HEK293 (cell line): ENCODE measurements at regions not wholly inside any gene's neighbourhood (a gene's known extent, or its start where the extent isn't known, plus 50 kb on each side); places are given as distances from the start of the nearest gene placed in this dataset.

ENCODE experiments used
- BCL11A ChIP-seq: fragments of 450-650 bp; formaldehyde crosslinking; IDR thresholded peaks from 2 replicates; pipeline ENCODE4 v1.5.1; 2016; ENCODE audit warnings: low read depth, missing biosample characterization, missing genetic modification characterization
- KLF7 ChIP-seq: fragments of 450-650 bp; formaldehyde crosslinking; IDR thresholded peaks from 2 replicates; pipeline ENCODE4 v1.5.1; 2016; ENCODE audit warnings: missing biosample characterization, missing genetic modification characterization, borderline replicate concordance
- REST ChIP-seq: fragments of 450-650 bp; formaldehyde crosslinking; IDR thresholded peaks from 2 replicates; pipeline ENCODE4 v1.5.1; 2016; ENCODE audit warnings: missing biosample characterization, missing genetic modification characterization
- TSHZ1 ChIP-seq: fragments of 450-650 bp; formaldehyde crosslinking; IDR thresholded peaks from 2 replicates; pipeline ENCODE4 v1.5.1; 2016; ENCODE audit warnings: missing biosample characterization, missing genetic modification characterization, borderline replicate concordance
- ZIC2 ChIP-seq: fragments of 450-650 bp; formaldehyde crosslinking; IDR thresholded peaks from 2 replicates; pipeline ENCODE4 v1.5.1; 2016; ENCODE audit warnings: missing biosample characterization, missing genetic modification characterization
- ZNF404 ChIP-seq: fragments of 450-650 bp; formaldehyde crosslinking; IDR thresholded peaks from 2 replicates; pipeline ENCODE4 v1.5.1; 2017; ENCODE audit warnings: missing biosample characterization, missing genetic modification characterization
- ZNF433 ChIP-seq: fragments of 450-650 bp; formaldehyde crosslinking; IDR thresholded peaks from 2 replicates; pipeline ENCODE4 v1.5.1; 2016; ENCODE audit warnings: missing biosample characterization, missing genetic modification characterization, low read depth
- ZNF660 ChIP-seq: fragments of 450-650 bp; IDR thresholded peaks from 2 replicates; pipeline ENCODE4 v1.5.1; 2018; ENCODE audit warnings: missing biosample characterization, mild to moderate bottlenecking, missing genetic modification characterization
- ZNF701 ChIP-seq: fragments of 450-650 bp; formaldehyde crosslinking; IDR thresholded peaks from 2 replicates; pipeline ENCODE4 v1.5.1; 2016; ENCODE audit warnings: missing biosample characterization, missing genetic modification characterization
- ZSCAN30 ChIP-seq: fragments of 450-650 bp; IDR thresholded peaks from 2 replicates; pipeline ENCODE4 v1.5.1; 2018; ENCODE audit warnings: missing biosample characterization, mild to moderate bottlenecking, missing genetic modification characterization, moderate library complexity
- TF ChIP-seq, protein P1 (sequence below): fragments of 450-650 bp; formaldehyde crosslinking; IDR thresholded peaks from 2 replicates; pipeline ENCODE4 v1.5.1; 2016; ENCODE audit warnings: missing biosample characterization, missing genetic modification characterization

- TF ChIP-seq REST (tag by site-specific recombination) (no peak), ZNF404 (tag by site-specific recombination) (no peak), ZNF660 (no peak), TSHZ1 (no peak), ZIC2 (no peak), BCL11A (tag by site-specific recombination) (no peak), ZSCAN30 (tag by site-specific recombination) (no peak), ZNF433 (no peak), KLF7 (tag by site-specific recombination) (no peak), ZNF701 (no peak)
- TF ChIP-seq, protein P1, sequence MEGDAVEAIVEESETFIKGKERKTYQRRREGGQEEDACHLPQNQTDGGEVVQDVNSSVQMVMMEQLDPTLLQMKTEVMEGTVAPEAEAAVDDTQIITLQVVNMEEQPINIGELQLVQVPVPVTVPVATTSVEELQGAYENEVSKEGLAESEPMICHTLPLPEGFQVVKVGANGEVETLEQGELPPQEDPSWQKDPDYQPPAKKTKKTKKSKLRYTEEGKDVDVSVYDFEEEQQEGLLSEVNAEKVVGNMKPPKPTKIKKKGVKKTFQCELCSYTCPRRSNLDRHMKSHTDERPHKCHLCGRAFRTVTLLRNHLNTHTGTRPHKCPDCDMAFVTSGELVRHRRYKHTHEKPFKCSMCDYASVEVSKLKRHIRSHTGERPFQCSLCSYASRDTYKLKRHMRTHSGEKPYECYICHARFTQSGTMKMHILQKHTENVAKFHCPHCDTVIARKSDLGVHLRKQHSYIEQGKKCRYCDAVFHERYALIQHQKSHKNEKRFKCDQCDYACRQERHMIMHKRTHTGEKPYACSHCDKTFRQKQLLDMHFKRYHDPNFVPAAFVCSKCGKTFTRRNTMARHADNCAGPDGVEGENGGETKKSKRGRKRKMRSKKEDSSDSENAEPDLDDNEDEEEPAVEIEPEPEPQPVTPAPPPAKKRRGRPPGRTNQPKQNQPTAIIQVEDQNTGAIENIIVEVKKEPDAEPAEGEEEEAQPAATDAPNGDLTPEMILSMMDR, result no peak
These were observed 116.6 kb upstream of the KLF12 start for GRCh38 chr13:74250738-74251190.
